WTC11 (cell line): ENCODE measurements at regions not wholly inside any gene's neighbourhood (a gene's known extent, or its start where the extent isn't known, plus 50 kb on each side); places are given as distances from the start of the nearest gene placed in this dataset.

Experiments used
- ATAC-seq: fragments of 200-7000 bp; cut with Tn5 transposase; 2 replicates; pipeline ENCODE4 v1.10.0; 2021; ENCODE audit warnings: mild to moderate bottlenecking, moderate library complexity
- CTCF ChIA-PET: fragments of 300-600 bp; sonication (Branson Sonifier 250); formaldehyde crosslinking; loops from one replicate; lab custom pipeline; 2021; ENCODE audit warnings: antibody characterized with exemption; lab: Charles Lee
- POLR2A ChIA-PET: fragments of 350-600 bp; sonication (Branson Sonifier 250); formaldehyde crosslinking; loops from one replicate; lab custom pipeline; 2021; ENCODE audit warnings: antibody characterized with exemption; lab: Charles Lee
- DNase-seq: peaks from one replicate; pipeline ENCODE4 v3.0.0; 2021; ENCODE audit warnings: low spot score
- H3K27ac Mint-ChIP-seq: 2 replicates; pipeline ENCODE4 v1.8.0; 2021; ENCODE audit warnings: mixed read lengths
- H3K27me3 Mint-ChIP-seq: 2 replicates; pipeline ENCODE4 v1.8.0; 2021; ENCODE audit warnings: low read depth, mild to moderate bottlenecking, moderate library complexity, mixed read lengths
- H3K36me3 Mint-ChIP-seq: 2 replicates; pipeline ENCODE4 v1.8.0; 2021; ENCODE audit warnings: mixed read lengths
- H3K4me1 Mint-ChIP-seq: 2 replicates; pipeline ENCODE4 v1.8.0; 2022; ENCODE audit warnings: mixed read lengths
- H3K4me3 Mint-ChIP-seq: 2 replicates; pipeline ENCODE4 v1.8.0; 2021; ENCODE audit warnings: mild to moderate bottlenecking, moderate library complexity, mixed read lengths
- H3K9me3 Mint-ChIP-seq: 2 replicates; pipeline ENCODE4 v1.8.0; 2021; ENCODE audit warnings: mixed read lengths
- AFF4 ChIP-seq: sonication (generic); formaldehyde crosslinking; IDR thresholded peaks from 2 replicates; pipeline ENCODE4 v1.8.1; 2023; ENCODE audit warnings: mild to moderate bottlenecking, missing genetic modification reagents, borderline replicate concordance
- CREM ChIP-seq: sonication (generic); formaldehyde crosslinking; IDR thresholded peaks from 2 replicates; pipeline ENCODE4 v1.8.1; 2022; ENCODE audit warnings: mild to moderate bottlenecking, missing genetic modification reagents, moderate library complexity
- E2F5 ChIP-seq: sonication (generic); formaldehyde crosslinking; IDR thresholded peaks from 2 replicates; pipeline ENCODE4 v1.8.1; 2022; ENCODE audit warnings: mild to moderate bottlenecking, moderate library complexity, missing genetic modification reagents
- ERG ChIP-seq: fragments of 250-450 bp; sonication (Bioruptor Pico); IDR thresholded peaks from 2 replicates; pipeline ENCODE4 v1.8.0; 2021; ENCODE audit warnings: mild to moderate bottlenecking
- FOXP1 ChIP-seq: sonication (generic); formaldehyde crosslinking; IDR thresholded peaks from 2 replicates; pipeline ENCODE4 v1.8.0; 2022; ENCODE audit warnings: missing genetic modification reagents, mild to moderate bottlenecking, moderate library complexity, borderline replicate concordance
- HMGXB4 ChIP-seq: sonication (generic); formaldehyde crosslinking; IDR thresholded peaks from 2 replicates; pipeline ENCODE4 v1.8.1; 2023; ENCODE audit warnings: mild to moderate bottlenecking, moderate library complexity, missing genetic modification reagents
- JAZF1 ChIP-seq: fragments of 250-450 bp; sonication (Bioruptor Pico); IDR thresholded peaks from 2 replicates; pipeline ENCODE4 v1.9.0; 2021; ENCODE audit warnings: moderate library complexity, mild to moderate bottlenecking, inconsistent platforms
- NFATC4 ChIP-seq: fragments of 250-450 bp; sonication (Bioruptor Pico); IDR thresholded peaks from 2 replicates; pipeline ENCODE4 v1.9.0; 2021; ENCODE audit warnings: mild to moderate bottlenecking
- PRRX2 ChIP-seq: fragments of 250-450 bp; sonication (Bioruptor Pico); IDR thresholded peaks from 2 replicates; pipeline ENCODE4 v1.8.0; 2021; ENCODE audit warnings: mild to moderate bottlenecking
- TEAD1 ChIP-seq: sonication (generic); formaldehyde crosslinking; IDR thresholded peaks from 2 replicates; pipeline ENCODE4 v1.8.0; 2022; ENCODE audit warnings: mild to moderate bottlenecking, missing genetic modification reagents
- USF1 ChIP-seq: sonication (generic); formaldehyde crosslinking; IDR thresholded peaks from 2 replicates; pipeline ENCODE4 v1.8.0; 2022; ENCODE audit warnings: mild to moderate bottlenecking, missing genetic modification reagents
- ZNF281 ChIP-seq: sonication (generic); formaldehyde crosslinking; IDR thresholded peaks from 2 replicates; pipeline ENCODE4 v1.8.0; 2023; ENCODE audit warnings: mild to moderate bottlenecking, missing genetic modification reagents
- ZNF423 ChIP-seq: fragments of 250-450 bp; sonication (Bioruptor Pico); IDR thresholded peaks from 2 replicates; pipeline ENCODE4 v2.1.2; 2022; ENCODE audit warnings: mild to moderate bottlenecking, moderate library complexity
- ZNF512 ChIP-seq: sonication (generic); formaldehyde crosslinking; IDR thresholded peaks from 2 replicates; pipeline ENCODE4 v1.8.1; 2022; ENCODE audit warnings: missing genetic modification reagents, borderline replicate concordance

- TF ChIP-seq ZNF281 (CRISPR knock-in tag) (no peak), AFF4 (no peak)
- TF ChIP-seq, all 79 proteins: peak for 0
Observed at GRCh38 chr13:112225429-112226090, 150.6 kb upstream of the SPACA7 start (continued).

- TF ChIP-seq PRRX2 (no peak), HMGXB4 (CRISPR knock-in tag) (no peak), ZNF423 (CRISPR knock-in tag) (no peak), ERG (CRISPR knock-in tag) (no peak), FOXP1 (CRISPR knock-in tag) (no peak), TEAD1 (CRISPR knock-in tag) (no peak), CREM (CRISPR knock-in tag) (no peak), NFATC4 (CRISPR knock-in tag) (no peak)
- ChIA-PET CTCF (no interaction called here), POLR2A (no interaction called here)
- H3K4me1 Mint-ChIP-seq, result peaks cover 3% of the 10 kb centered on the region; the same call in 1 of the 2 replicates
- H3K4me3 Mint-ChIP-seq, result no peak overlapping the region
- H3K27ac Mint-ChIP-seq, result no peak overlapping the region
- H3K9me3 Mint-ChIP-seq, result no peaks in the 10 kb centered on the region
- H3K27me3 Mint-ChIP-seq, result peaks cover 10% of the 10 kb centered on the region
- ATAC-seq (no peak), DNase-seq (no peak)
- no peaks in the 10 kb centered on the region for H3K36me3 Mint-ChIP-seq
Observed at GRCh38 chr13:112226320-112227002, 149.7 kb upstream of the SPACA7 start.

GRCh38 chr13:112227031-112227430, 149.1 kb upstream of the SPACA7 start:
- ChIA-PET POLR2A (no interaction called here), CTCF (no interaction called here)
- H3K27ac Mint-ChIP-seq, result no peak overlapping the region
- H3K36me3 Mint-ChIP-seq, result no peaks in the 10 kb centered on the region
- no peak for ATAC-seq
- H3K27me3 Mint-ChIP-seq, result peaks cover 10% of the 10 kb centered on the region
- no peak for DNase-seq
- H3K9me3 Mint-ChIP-seq, result no peaks in the 10 kb centered on the region
- H3K4me3 Mint-ChIP-seq, result no peak overlapping the region
- peaks cover 3% of the 10 kb centered on the region; the same call in 1 of the 2 replicates for H3K4me1 Mint-ChIP-seq
- TF ChIP-seq JAZF1, result no peak
- no peak for TF ChIP-seq ZNF512 (CRISPR knock-in tag)
- TF ChIP-seq USF1 (CRISPR knock-in tag), result no peak
- TF ChIP-seq AFF4, result no peak
- no peak for TF ChIP-seq E2F5
